GM18909 (cell line): ENCODE measurements at regions not wholly inside any gene's neighbourhood (a gene's known extent, or its start where the extent isn't known, plus 50 kb on each side); places are given as distances from the start of the nearest gene placed in this dataset.
"Not testable (repeated sequence)": the region's sequence is repeated elsewhere in the genome, so short reads cannot be mapped to it uniquely, and the experiment has no call there.

Experiments used
- ATAC-seq: cut with Tn5 transposase; IDR thresholded peaks from one replicate; pipeline ENCODE4 v1.9.1; 2021; ENCODE audit warnings: mild to moderate bottlenecking; ENCODE audit not compliant: unreplicated experiment, poor library complexity

- ATAC-seq: no peak
Measured at GRCh38 chr9:90131568-90131967, 511.1 kb downstream of the DIRAS2 start.

GRCh38 chr9:90132866-90133265, 509.8 kb downstream of the DIRAS2 start:
- ATAC-seq: no peak

- no peak for ATAC-seq
Measured at GRCh38 chr9:90137801-90138200, 504.8 kb downstream of the DIRAS2 start.

- no peak for ATAC-seq
Measured at GRCh38 chr9:90140131-90140818, 502.3 kb downstream of the DIRAS2 start.

- ATAC-seq: no peak
Measured at GRCh38 chr9:90141723-90142122, 500.9 kb downstream of the DIRAS2 start.

- no peak for ATAC-seq
Measured at GRCh38 chr9:90142580-90142979, 500.0 kb downstream of the DIRAS2 start.

- no peak for ATAC-seq
Measured at GRCh38 chr9:90147426-90147825, 495.2 kb downstream of the DIRAS2 start.

- no peak for ATAC-seq
Measured at GRCh38 chr9:90156318-90156717, 486.3 kb downstream of the DIRAS2 start.

GRCh38 chr9:90162326-90162725, 480.3 kb downstream of the DIRAS2 start:
- ATAC-seq: no peak

GRCh38 chr9:90162819-90163218, 479.8 kb downstream of the DIRAS2 start:
- no peak for ATAC-seq

- no peak for ATAC-seq
Measured at GRCh38 chr9:90165281-90165680, 477.3 kb downstream of the DIRAS2 start.

GRCh38 chr9:90166374-90166773, 476.2 kb downstream of the DIRAS2 start:
- ATAC-seq: not testable (repeated sequence)

GRCh38 chr9:90167914-90168313, 474.7 kb downstream of the DIRAS2 start:
- ATAC-seq: no peak

GRCh38 chr9:90169490-90169889, 473.1 kb downstream of the DIRAS2 start:
- no peak for ATAC-seq

GRCh38 chr9:90173935-90174334, 468.7 kb downstream of the DIRAS2 start:
- ATAC-seq: not testable (repeated sequence)

- not testable (repeated sequence) for ATAC-seq
Measured at GRCh38 chr9:90174346-90174745, 468.3 kb downstream of the DIRAS2 start.

GRCh38 chr9:90175257-90175656, 467.4 kb downstream of the DIRAS2 start:
- no peak for ATAC-seq

GRCh38 chr9:90175865-90176264, 466.8 kb downstream of the DIRAS2 start:
- no peak for ATAC-seq

- no peak for ATAC-seq
Measured at GRCh38 chr9:90176901-90177300, 465.7 kb downstream of the DIRAS2 start.

GRCh38 chr9:90180381-90180780, 462.2 kb downstream of the DIRAS2 start:
- ATAC-seq: no peak

- peak; percentile 27 for ATAC-seq
Measured at GRCh38 chr9:90188656-90189055, 454.0 kb downstream of the DIRAS2 start.

- ATAC-seq: peak; percentile 84
Measured at GRCh38 chr9:90189306-90189705, 453.3 kb downstream of the DIRAS2 start.
